K562 (cell line): ENCODE measurements at regions not wholly inside any gene's neighbourhood (a gene's known extent, or its start where the extent isn't known, plus 50 kb on each side); places are given as distances from the start of the nearest gene placed in this dataset.

Experiments used
- ATAC-seq: fragments of 200-7000 bp; cut with Tn5 transposase; 3 replicates; pipeline ENCODE4 v1.9.1; 2020; ENCODE audit warnings: moderate library complexity
- BruUV-seq: library from RNA; stranded (reverse); fragments of 400-500 nt; replicated peaks from 2 replicates; lab custom pipeline; 2021; lab: Mats Ljungman, UMichigan
- CTCF ChIA-PET: fragments of 300-600 bp; formaldehyde crosslinking; extraction: SDS; loops from one replicate; lab custom pipeline; 2021; ENCODE audit warnings: low intra/inter-chr PET ratio; lab: Yijun Ruan, JAX
- POLR2A ChIA-PET: fragments of 300-600, 350-650 bp; sonication (Branson Sonifier 250); formaldehyde crosslinking; extraction: SDS; loops from one replicate; lab custom pipeline; 2021; ENCODE audit warnings: antibody characterized with exemption, inconsistent platforms; lab: Yijun Ruan, JAX
- DNase-seq, 4 experiments: peaks; one replicate each; pipeline versions ENCODE4 v3.0.0 to v3.0.0-alpha.2; 2011 to 2018; ENCODE audit warnings: low spot score in 3 of 4, mixed read lengths in 3 of 4; ENCODE audit errors: extremely low read depth in 1 of 4
- FAIRE-seq: peaks from 2 replicates; lab custom pipeline; 2011; peaks lifted over from hg19 to GRCh38; lab: Jason Lieb, UNC
- H2AFZ ChIP-seq: 2 replicates; pipeline ENCODE4 v1.6.0; 2011; ENCODE audit warnings: low read depth, low read length, control low read depth, inconsistent platforms
- H3K27ac ChIP-seq: fragments of 200-600 bp; 3 replicates; pipeline ENCODE4 v1.8.0; 2011; ENCODE audit warnings: low read depth, mild to moderate bottlenecking, control low read depth, inconsistent platforms, low read length, moderate library complexity, mixed read lengths; ENCODE audit errors: extremely low read depth
- H3K27me3 ChIP-seq, 2 experiments: fragments of 300-600 bp in 1 of 2; 2 replicates in 1 of 2; 3 replicates in 1 of 2; pipeline versions ENCODE4 v1.6.0 to v1.8.0; 2011; ENCODE audit warnings: inconsistent platforms in 2 of 2, low read length in 2 of 2, mild to moderate bottlenecking in 1 of 2, mixed read lengths in 1 of 2, moderate library complexity in 1 of 2; ENCODE audit not compliant: control insufficient read depth in 2 of 2, insufficient read depth in 2 of 2
- H3K36me3 ChIP-seq: fragments of 300-600 bp; 3 replicates; pipeline ENCODE4 v1.8.0; 2011; ENCODE audit warnings: mild to moderate bottlenecking, low read length, inconsistent platforms; ENCODE audit not compliant: control insufficient read depth, insufficient read depth
- H3K4me1 ChIP-seq, 2 experiments: fragments of 200-600 bp in 1 of 2; replicated peaks in 1 of 2; 2 replicates in 1 of 2; 3 replicates in 1 of 2; pipeline versions ENCODE4 v1.5.1 to v1.8.0; 2011; ENCODE audit warnings: inconsistent platforms in 2 of 2, low read length in 2 of 2, mild to moderate bottlenecking in 1 of 2, mixed read lengths in 1 of 2, moderate library complexity in 1 of 2; ENCODE audit not compliant: control insufficient read depth in 2 of 2, insufficient read depth in 2 of 2
- H3K4me2 ChIP-seq: 2 replicates; pipeline ENCODE4 v1.6.1; 2011; ENCODE audit warnings: low read length, control low read depth, inconsistent platforms, mixed read lengths; ENCODE audit not compliant: insufficient read depth
- H3K4me3 ChIP-seq: fragments of 200-600 bp; sonication (generic), shearing (Covaris generic); 2 replicates; pipeline ENCODE4 v1.5.1; 2016; ENCODE audit warnings: control low read depth, inconsistent platforms
- H3K79me2 ChIP-seq: fragments of 200-600 bp; 3 replicates; pipeline ENCODE4 v1.8.0; 2011; ENCODE audit warnings: low read length, inconsistent platforms; ENCODE audit not compliant: control insufficient read depth, insufficient read depth
- H3K9ac ChIP-seq, 2 experiments: 2 replicates each; pipeline versions ENCODE4 v1.6.0 to v1.6.1; 2011; ENCODE audit warnings: low read depth in 2 of 2, low read length in 2 of 2, control low read depth in 1 of 2, inconsistent platforms in 1 of 2, mild to moderate bottlenecking in 1 of 2, mixed read lengths in 1 of 2; ENCODE audit not compliant: insufficient read depth in 1 of 2
- H3K9me1 ChIP-seq: one replicate; pipeline ENCODE4 v1.6.0; 2011; ENCODE audit warnings: inconsistent platforms, mild to moderate bottlenecking, low read length, moderate library complexity; ENCODE audit not compliant: control insufficient read depth, insufficient read depth
- H3K9me3 ChIP-seq: replicated peaks from 2 replicates; pipeline ENCODE4 v1.5.1; 2011; ENCODE audit warnings: low read depth, low read length, inconsistent platforms; ENCODE audit not compliant: control insufficient read depth, insufficient read depth
- H4K20me1 ChIP-seq: replicated peaks from 2 replicates; pipeline ENCODE4 v1.6.1; 2011; ENCODE audit warnings: low read length, inconsistent platforms, mixed read lengths; ENCODE audit not compliant: control insufficient read depth, insufficient read depth
- BRF1 ChIP-seq: IDR thresholded peaks from 3 replicates; pipeline ENCODE4 v1.6.1; 2011; ENCODE audit warnings: borderline replicate concordance, mild to moderate bottlenecking; ENCODE audit not compliant: insufficient read length; ENCODE audit errors: extremely low read depth
- GATAD2A ChIP-seq: fragments of 450-650 bp; IDR thresholded peaks from 2 replicates; pipeline ENCODE4 v1.6.1; 2017
- HNRNPK ChIP-seq: fragments of 200-400 bp; formaldehyde crosslinking; IDR thresholded peaks from one replicate; pipeline ENCODE4 v1.6.1; 2018; ENCODE audit warnings: mild to moderate bottlenecking, low read depth, low read length; ENCODE audit not compliant: poor library complexity, severe bottlenecking
- HNRNPUL1 ChIP-seq: fragments of 200-400 bp; formaldehyde crosslinking; IDR thresholded peaks from 2 replicates; pipeline ENCODE4 v1.6.1; 2017; ENCODE audit warnings: low read length
- KAT2B ChIP-seq: IDR thresholded peaks from one replicate; pipeline ENCODE4 v1.6.1; 2012; ENCODE audit warnings: low read depth, mild to moderate bottlenecking, control low read depth, inconsistent platforms, low read length, moderate library complexity
- NR3C1 ChIP-seq: sonication (generic); formaldehyde crosslinking; IDR thresholded peaks from 2 replicates; pipeline ENCODE4 v1.8.1; 2022; ENCODE audit warnings: missing genetic modification reagents
- PCBP1 ChIP-seq: fragments of 200-400 bp; formaldehyde crosslinking; IDR thresholded peaks from 2 replicates; pipeline ENCODE4 v1.6.1; 2018; ENCODE audit warnings: mild to moderate bottlenecking, low read depth, low read length; ENCODE audit not compliant: poor library complexity, severe bottlenecking
- PHB ChIP-seq: fragments of 250-450 bp; sonication (Bioruptor Pico); IDR thresholded peaks from 2 replicates; pipeline ENCODE4 v1.5.0; 2021
- RCOR1 ChIP-seq, 2 experiments: IDR thresholded peaks; 2 replicates each; pipeline ENCODE4 v1.6.1; 2012; ENCODE audit warnings: low read depth in 2 of 2, low read length in 2 of 2, borderline replicate concordance in 1 of 2, improper control_type of control experiment in 1 of 2
- SIN3A ChIP-seq, 2 experiments: fragments of 150-350 bp in 1 of 2; IDR thresholded peaks; 2 replicates each; pipeline ENCODE4 v1.6.1; 2011 to 2016; ENCODE audit warnings: borderline replicate concordance in 2 of 2, low read depth in 2 of 2, low read length in 2 of 2, mild to moderate bottlenecking in 2 of 2, moderate library complexity in 2 of 2; ENCODE audit not compliant: control insufficient read depth in 1 of 2
- STAG1 ChIP-seq: sonication (generic); formaldehyde crosslinking; IDR thresholded peaks from 2 replicates; pipeline ENCODE4 v1.5.0; 2020; ENCODE audit warnings: missing genetic modification reagents, borderline replicate concordance
- THRAP3 ChIP-seq: fragments of 450-650 bp; IDR thresholded peaks from 2 replicates; pipeline ENCODE4 v1.6.1; 2016; ENCODE audit warnings: mild to moderate bottlenecking, inconsistent platforms, borderline replicate concordance
- ZNF134 ChIP-seq: fragments of 250-450 bp; sonication (Bioruptor Pico); conservative IDR thresholded peaks from 2 replicates; pipeline ENCODE4 v1.4.0; 2020
- ZNF280A ChIP-seq: fragments of 450-650 bp; IDR thresholded peaks from 2 replicates; pipeline ENCODE4 v1.6.1; 2018; ENCODE audit warnings: mild to moderate bottlenecking, low read depth; ENCODE audit not compliant: partially characterized antibody
- WGBS: fragments of 100-300 bp; shearing (Covaris generic); methylation state at CpG from one replicate; pipeline ENCODE4 v1.1.6; 2016; ENCODE audit warnings: low coverage, mixed read lengths; ENCODE audit not compliant: insufficient coverage; ENCODE audit errors: missing lambda C conversion rate; 5-methylcytosine and 5-hydroxymethylcytosine counted together
- in situ Hi-C: fragments of 300-500 bp; cut with MboI; formaldehyde crosslinking; loops from 4 replicates; pipeline ENCODE4 v1.15.0; 2018; ENCODE audit warnings: inconsistent platforms, mixed read lengths
- intact Hi-C: fragments of 100-400 bp; cut with micrococcal nuclease; formaldehyde crosslinking; loops from 2 replicates; pipeline ENCODE4 v1.14.2; 2022
- TF ChIP-seq, protein P1 (sequence below): fragments of 450-650 bp; formaldehyde crosslinking; IDR thresholded peaks from 2 replicates; pipeline ENCODE4 v1.4.0; 2020; ENCODE audit warnings: mild to moderate bottlenecking, moderate library complexity

DNA sequence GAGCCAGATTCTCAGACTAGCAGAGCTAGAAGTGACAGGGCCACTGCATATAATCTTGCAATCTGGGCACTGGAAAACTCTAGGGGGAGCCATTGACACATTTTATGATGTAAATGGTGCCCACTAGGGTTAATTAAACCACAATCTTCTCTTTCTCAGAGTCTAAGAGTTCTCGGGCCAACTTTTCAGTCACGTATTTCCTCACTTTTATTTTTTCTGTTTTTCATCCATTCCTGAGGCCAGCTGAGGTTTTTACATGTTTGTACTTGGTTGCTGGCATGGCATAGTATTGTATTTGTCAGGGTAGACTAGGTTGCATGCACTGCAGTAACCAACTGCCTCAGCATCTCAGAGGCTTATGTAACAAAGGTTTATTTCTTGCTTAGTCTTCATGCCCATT is 138.2 kb downstream of the ZNF326 start (continued):
- 0 out of 4 replicates have a peak, but pooled peaks of 1 of the 2 experiments have one; percentile 15 for TF ChIP-seq RCOR1 (IDR thresholded peaks at IDR 0.05; ENCODE audit: borderline replicate concordance in 1 of 2, low read depth in 2 of 2, low read length in 2 of 2)
- TF ChIP-seq, all 486 proteins: peak for 6

DNA sequence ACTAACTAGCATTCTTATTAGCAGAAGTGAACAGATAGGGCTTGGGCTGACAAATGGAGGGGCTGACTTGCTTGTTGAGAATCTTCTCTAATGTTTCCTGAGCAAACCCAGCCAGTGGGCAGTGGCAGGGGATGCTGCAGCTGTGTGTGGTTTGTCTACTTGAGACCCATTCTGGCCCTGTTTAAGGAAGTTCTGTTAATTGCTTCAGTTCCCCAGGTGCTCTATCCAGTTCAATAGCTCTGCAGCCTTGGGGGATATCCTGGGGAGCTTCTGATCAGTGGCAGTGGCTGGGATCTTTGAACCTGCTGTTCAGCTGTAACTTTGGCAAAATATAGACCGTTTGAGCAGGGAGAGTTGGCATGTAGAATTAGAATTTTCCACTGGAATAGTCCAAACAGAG is 137.4 kb downstream of the ZNF326 start:
- no peak for FAIRE-seq
- ChIA-PET CTCF (interaction anchor here (1.1 kb wide), 1 partner anchor 1033 kb away, joined by 3 read pairs; no protein-coding TSS in a partner anchor), POLR2A (no interaction called here)
- no peaks in the 10 kb centered on the region for H3K79me2 ChIP-seq
- WGBS: 0% methylated on average over 1 of the region's 1 CpG
- H3K4me1 ChIP-seq: no peaks in the 10 kb centered on the region
- H3K36me3 ChIP-seq: no peaks in the 10 kb centered on the region
- no peaks in the 10 kb centered on the region for H3K27me3 ChIP-seq
- H3K27ac ChIP-seq: no peak overlapping the region
- no peaks in the 10 kb centered on the region for H3K9me3 ChIP-seq
- no peak for ATAC-seq
- in situ Hi-C loops (no loop called here), intact Hi-C loops (no loop called here)
- no peaks in the 10 kb centered on the region for H3K9me1 ChIP-seq
- no peaks in the 10 kb centered on the region for H4K20me1 ChIP-seq
- no TSS peak for BruUV-seq
- H3K4me2 ChIP-seq: no peak overlapping the region
- no peak overlapping the region for H3K4me3 ChIP-seq
- DNase-seq: no peak
- H3K9ac ChIP-seq: no peak overlapping the region
- H2AFZ ChIP-seq: no peak overlapping the region
- TF ChIP-seq KAT2B (no peak), THRAP3 (no peak), SIN3A (IDR thresholded peaks at IDR 0.05; ENCODE audit: borderline replicate concordance in 2 of 2, control insufficient read depth in 1 of 2, low read depth in 2 of 2, low read length in 2 of 2) (no peak), GATAD2A (no peak), HNRNPK (no peak), ZNF134 (CRISPR knock-in tag) (no peak), BRF1 (no peak), STAG1 (CRISPR knock-in tag) (no peak), HNRNPUL1 (no peak), PHB (no peak), NR3C1 (CRISPR knock-in tag) (no peak), ZNF280A (no peak), PCBP1 (no peak)
- TF ChIP-seq, protein P1, sequence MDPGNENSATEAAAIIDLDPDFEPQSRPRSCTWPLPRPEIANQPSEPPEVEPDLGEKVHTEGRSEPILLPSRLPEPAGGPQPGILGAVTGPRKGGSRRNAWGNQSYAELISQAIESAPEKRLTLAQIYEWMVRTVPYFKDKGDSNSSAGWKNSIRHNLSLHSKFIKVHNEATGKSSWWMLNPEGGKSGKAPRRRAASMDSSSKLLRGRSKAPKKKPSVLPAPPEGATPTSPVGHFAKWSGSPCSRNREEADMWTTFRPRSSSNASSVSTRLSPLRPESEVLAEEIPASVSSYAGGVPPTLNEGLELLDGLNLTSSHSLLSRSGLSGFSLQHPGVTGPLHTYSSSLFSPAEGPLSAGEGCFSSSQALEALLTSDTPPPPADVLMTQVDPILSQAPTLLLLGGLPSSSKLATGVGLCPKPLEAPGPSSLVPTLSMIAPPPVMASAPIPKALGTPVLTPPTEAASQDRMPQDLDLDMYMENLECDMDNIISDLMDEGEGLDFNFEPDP (CRISPR knock-in tag): no peak
